ENCODE measurements at regions not wholly inside any gene's neighbourhood (a gene's known extent, or its start where the extent isn't known, plus 50 kb on each side); places are given as distances from the start of the nearest gene placed in this dataset.
"Not testable (repeated sequence)": the region's sequence is repeated elsewhere in the genome, so short reads cannot be mapped to it uniquely, and the experiment has no call there.

DNA sequence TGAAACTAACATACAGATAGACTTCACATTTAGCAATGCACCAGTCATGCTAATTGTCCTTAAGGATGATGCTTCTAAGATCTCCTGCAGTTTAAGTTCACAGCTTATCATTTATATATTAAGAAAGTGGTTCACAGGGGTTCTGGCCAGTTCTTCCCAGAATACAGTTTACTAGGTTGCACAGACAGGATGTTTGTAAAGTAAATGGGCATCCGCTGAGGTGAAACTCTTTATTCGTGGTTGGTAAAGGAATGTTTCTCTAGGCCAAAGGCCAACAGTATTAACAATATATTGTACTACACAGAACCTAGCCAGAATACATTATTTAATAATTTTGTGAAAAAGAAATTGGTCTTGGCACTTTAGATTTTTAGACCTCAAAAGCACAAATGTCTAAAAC lies 1427.3 kb downstream of the CDH8 start:
- in situ Hi-C loops (cut with HindIII; ENCODE audit: low sequenced_read_pairs) = no loop called here
- H3K4me3 ChIP-seq (ENCODE audit: low read depth, low read length) = no peak overlapping the region
- DNase-seq (ENCODE audit: low read depth) = peak; percentile 46
- TF ChIP-seq, protein P1, sequence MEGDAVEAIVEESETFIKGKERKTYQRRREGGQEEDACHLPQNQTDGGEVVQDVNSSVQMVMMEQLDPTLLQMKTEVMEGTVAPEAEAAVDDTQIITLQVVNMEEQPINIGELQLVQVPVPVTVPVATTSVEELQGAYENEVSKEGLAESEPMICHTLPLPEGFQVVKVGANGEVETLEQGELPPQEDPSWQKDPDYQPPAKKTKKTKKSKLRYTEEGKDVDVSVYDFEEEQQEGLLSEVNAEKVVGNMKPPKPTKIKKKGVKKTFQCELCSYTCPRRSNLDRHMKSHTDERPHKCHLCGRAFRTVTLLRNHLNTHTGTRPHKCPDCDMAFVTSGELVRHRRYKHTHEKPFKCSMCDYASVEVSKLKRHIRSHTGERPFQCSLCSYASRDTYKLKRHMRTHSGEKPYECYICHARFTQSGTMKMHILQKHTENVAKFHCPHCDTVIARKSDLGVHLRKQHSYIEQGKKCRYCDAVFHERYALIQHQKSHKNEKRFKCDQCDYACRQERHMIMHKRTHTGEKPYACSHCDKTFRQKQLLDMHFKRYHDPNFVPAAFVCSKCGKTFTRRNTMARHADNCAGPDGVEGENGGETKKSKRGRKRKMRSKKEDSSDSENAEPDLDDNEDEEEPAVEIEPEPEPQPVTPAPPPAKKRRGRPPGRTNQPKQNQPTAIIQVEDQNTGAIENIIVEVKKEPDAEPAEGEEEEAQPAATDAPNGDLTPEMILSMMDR (IDR thresholded peaks at IDR 0.05; ENCODE audit: low read depth, low read length, missing control alignments) = no peak

DNA sequence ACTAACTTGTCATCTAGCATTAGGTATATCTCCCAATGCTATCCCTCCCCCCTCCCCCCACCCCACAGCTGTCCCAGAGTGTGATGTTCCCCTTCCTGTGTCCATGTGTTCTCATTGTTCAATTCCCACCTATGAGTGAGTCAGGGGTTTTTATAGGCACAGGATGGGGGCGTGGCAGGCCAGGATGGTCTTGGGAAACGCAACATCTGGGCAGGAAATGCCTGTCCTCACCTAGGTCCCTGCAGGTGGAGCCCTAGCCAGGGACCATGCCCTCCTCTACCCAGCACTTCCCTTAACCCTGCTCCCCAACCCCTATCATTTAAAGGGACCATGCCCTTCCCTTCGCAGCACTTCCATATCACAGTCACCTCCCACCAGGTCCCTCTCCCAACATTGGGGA lies 1430.6 kb downstream of the CDH8 start:
- H3K4me3 ChIP-seq (ENCODE audit: low read depth, low read length); DNase-seq (ENCODE audit: low read depth); in situ Hi-C loops (cut with HindIII; ENCODE audit: low sequenced_read_pairs): not testable (repeated sequence)

DNA sequence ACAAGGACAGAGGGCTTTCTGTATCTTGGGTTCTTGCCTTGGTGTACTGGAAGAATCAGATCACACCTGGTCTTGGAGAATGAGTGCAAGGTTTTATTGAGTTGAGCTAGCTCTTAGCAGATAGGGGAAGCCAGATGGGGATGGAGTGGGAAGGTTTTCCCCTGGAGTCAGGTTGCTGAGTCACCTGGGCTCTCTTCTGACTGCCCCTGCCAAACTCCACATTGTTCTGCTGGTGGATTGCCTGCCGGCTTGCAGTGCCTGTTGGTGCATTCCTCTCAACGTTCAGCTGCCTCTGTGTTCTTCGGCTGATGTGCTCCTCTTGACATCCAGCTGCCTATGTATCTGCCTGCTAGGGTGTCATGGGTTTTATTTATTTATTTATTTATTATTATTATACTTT lies 1431.1 kb downstream of the CDH8 start:
- no peak for DNase-seq (ENCODE audit: low read depth)

DNA sequence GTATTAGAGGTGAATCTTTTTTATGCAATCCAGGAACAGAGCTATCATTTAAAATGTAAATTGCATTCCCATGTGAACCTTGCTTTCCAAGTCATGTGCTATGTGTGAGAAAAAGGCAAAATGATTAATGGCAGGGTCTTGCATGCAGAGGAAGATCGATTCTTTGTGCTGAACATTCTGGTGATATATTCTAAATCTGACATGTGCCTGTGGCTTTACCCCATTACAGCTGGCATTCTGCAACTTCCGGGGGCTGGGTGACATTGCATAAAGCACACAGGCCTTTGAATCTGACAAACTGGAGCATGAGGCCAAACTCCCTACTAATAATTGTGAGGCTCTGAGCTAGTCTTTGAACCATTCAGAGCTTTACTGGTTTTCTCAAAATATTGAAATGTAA lies 1449.7 kb downstream of the CDH8 start:
- TF ChIP-seq, protein P1 (IDR thresholded peaks at IDR 0.05; ENCODE audit: low read depth, low read length, missing control alignments) = no peak
- no peak overlapping the region for H3K4me3 ChIP-seq (ENCODE audit: low read depth, low read length)
- no peak for DNase-seq (ENCODE audit: low read depth)
- in situ Hi-C loops (cut with HindIII; ENCODE audit: low sequenced_read_pairs) = no loop called here

More for the DNA sequence above, 1431.1 kb downstream of the CDH8 start:
- no peak overlapping the region for H3K4me3 ChIP-seq (ENCODE audit: low read depth, low read length)
- in situ Hi-C loops (cut with HindIII; ENCODE audit: low sequenced_read_pairs) = no loop called here
- TF ChIP-seq, protein P1 (IDR thresholded peaks at IDR 0.05; ENCODE audit: low read depth, low read length, missing control alignments) = no peak

DNA sequence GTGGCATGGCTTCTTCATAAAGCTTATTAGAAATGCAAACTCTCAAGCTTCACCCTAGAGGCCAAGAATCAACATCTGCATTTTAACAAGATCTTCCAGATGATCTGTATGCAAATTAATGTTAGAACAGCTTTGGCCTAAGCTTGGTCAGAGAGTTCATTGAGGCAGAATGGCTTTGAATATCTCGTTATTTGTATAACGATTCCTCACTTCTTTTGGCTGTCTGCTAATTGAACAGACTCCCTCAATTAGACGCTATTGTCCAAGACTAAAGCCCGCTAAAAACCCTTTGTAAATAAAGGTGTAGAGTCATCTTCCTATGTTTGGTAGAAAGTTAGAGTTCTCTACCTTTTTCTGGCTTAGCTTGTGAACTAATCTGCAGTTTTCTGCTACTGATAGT lies 1453.7 kb downstream of the CDH8 start:
- in situ Hi-C loops (cut with HindIII; ENCODE audit: low sequenced_read_pairs) = no loop called here
- TF ChIP-seq, protein P1 (IDR thresholded peaks at IDR 0.05; ENCODE audit: low read depth, low read length, missing control alignments) = no peak
- no peak overlapping the region for H3K4me3 ChIP-seq (ENCODE audit: low read depth, low read length)
- no peak for DNase-seq (ENCODE audit: low read depth)

DNA sequence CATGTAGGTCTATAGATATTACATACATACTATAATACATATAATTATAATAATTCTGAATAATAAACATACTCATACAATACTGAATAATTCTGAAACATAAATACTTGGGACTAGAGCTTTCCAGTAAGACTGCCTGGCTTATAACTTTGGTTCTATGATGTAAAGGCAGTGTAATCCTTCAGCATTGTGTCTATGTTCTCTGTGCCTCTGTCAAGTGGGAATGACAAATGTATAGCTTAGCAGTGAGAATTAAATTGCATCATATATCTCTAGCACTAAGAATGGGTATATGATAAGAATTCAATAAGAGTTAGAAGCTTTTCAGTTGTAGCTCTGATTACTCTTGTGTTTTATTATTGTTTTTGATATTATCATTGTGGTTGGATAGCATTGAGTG lies 1469.3 kb downstream of the CDH8 start:
- TF ChIP-seq, protein P1 (IDR thresholded peaks at IDR 0.05; ENCODE audit: low read depth, low read length, missing control alignments) = no peak
- no peak overlapping the region for H3K4me3 ChIP-seq (ENCODE audit: low read depth, low read length)
- no peak for DNase-seq (ENCODE audit: low read depth)
- in situ Hi-C loops (cut with HindIII; ENCODE audit: low sequenced_read_pairs) = no loop called here

DNA sequence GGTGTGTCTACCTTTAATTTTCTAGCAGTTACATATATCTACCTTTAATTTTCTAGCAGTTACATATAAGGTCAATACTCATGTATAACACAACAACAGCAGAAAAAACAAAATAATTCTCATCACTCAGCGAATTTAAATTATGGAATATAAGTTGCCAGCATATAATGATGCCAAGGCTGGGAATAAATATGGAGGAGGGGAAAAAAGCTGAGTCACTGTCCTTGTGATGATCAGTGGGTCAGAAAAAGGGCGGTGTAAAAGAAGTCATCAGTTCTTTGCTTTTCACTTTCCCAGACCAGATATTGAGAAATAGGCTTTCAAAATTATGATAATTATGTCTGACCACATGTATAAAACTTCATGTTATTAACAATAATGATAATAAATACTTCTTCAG lies 1471.7 kb downstream of the CDH8 start:
- no peak overlapping the region for H3K4me3 ChIP-seq (ENCODE audit: low read depth, low read length)
- no peak for DNase-seq (ENCODE audit: low read depth)
- in situ Hi-C loops (cut with HindIII; ENCODE audit: low sequenced_read_pairs) = no loop called here
- TF ChIP-seq, protein P1 (IDR thresholded peaks at IDR 0.05; ENCODE audit: low read depth, low read length, missing control alignments) = no peak
